Thyroid gland (tissue), 1 donor: ENCODE measurements at regions not wholly inside any gene's neighbourhood (a gene's known extent, or its start where the extent isn't known, plus 50 kb on each side); places are given as distances from the start of the nearest gene placed in this dataset. TPM values are rescaled to one million over a fixed set of nuclear protein-coding genes. Genes with fewer than 3 reads are reported as not detected.

Experiments
- small RNA-seq: library from RNA; depleted of rRNA; stranded (forward); fragments of <200 nt; gene quantifications from one replicate; pipeline ENCODE3, GENCODE V24; 2016

Small RNA genes lying in the stretch of these regions (small RNA-seq; reads per million reads assigned to genes)
- gene RF00019 = not detected
- not detected for gene RF00413
